GM21576 (cell line): ENCODE measurements at regions not wholly inside any gene's neighbourhood (a gene's known extent, or its start where the extent isn't known, plus 50 kb on each side); places are given as distances from the start of the nearest gene placed in this dataset.

Experiments used
- ATAC-seq: cut with Tn5 transposase; IDR thresholded peaks from one replicate; pipeline ENCODE4 v1.9.1; 2021; ENCODE audit warnings: mild to moderate bottlenecking, moderate library complexity; ENCODE audit not compliant: unreplicated experiment

GRCh38 chr17:77704048-77704815, 254.3 kb upstream of the TNRC6C start:
- no peak for ATAC-seq

GRCh38 chr17:77706938-77707337, 251.6 kb upstream of the TNRC6C start:
- no peak for ATAC-seq

GRCh38 chr17:77707546-77707945, 251.0 kb upstream of the TNRC6C start:
- ATAC-seq = no peak

- ATAC-seq = no peak
Observed at GRCh38 chr17:77708049-77708448, 250.5 kb upstream of the TNRC6C start.

GRCh38 chr17:77708936-77709335, 249.6 kb upstream of the TNRC6C start:
- no peak for ATAC-seq

- no peak for ATAC-seq
Observed at GRCh38 chr17:77709594-77709993, 248.9 kb upstream of the TNRC6C start.

GRCh38 chr17:77712578-77712977, 245.9 kb upstream of the TNRC6C start:
- ATAC-seq = no peak

- ATAC-seq = no peak
Observed at GRCh38 chr17:77716289-77716926, 242.1 kb upstream of the TNRC6C start.

- no peak for ATAC-seq
Observed at GRCh38 chr17:77717941-77718668, 240.4 kb upstream of the TNRC6C start.

GRCh38 chr17:77718669-77718961, 239.9 kb upstream of the TNRC6C start:
- ATAC-seq = no peak

- no peak for ATAC-seq
Observed at GRCh38 chr17:77719806-77720205, 238.7 kb upstream of the TNRC6C start.

- ATAC-seq = no peak
Observed at GRCh38 chr17:77720946-77721845, 237.3 kb upstream of the TNRC6C start.

GRCh38 chr17:77721846-77722160, 236.7 kb upstream of the TNRC6C start:
- ATAC-seq = no peak

- ATAC-seq = no peak
Observed at GRCh38 chr17:77722366-77722765, 236.1 kb upstream of the TNRC6C start.

GRCh38 chr17:77723071-77723908, 235.2 kb upstream of the TNRC6C start:
- no peak for ATAC-seq

GRCh38 chr17:77723909-77724875, 234.3 kb upstream of the TNRC6C start:
- no peak for ATAC-seq

GRCh38 chr17:77724876-77725615, 233.5 kb upstream of the TNRC6C start:
- ATAC-seq = no peak

- no peak for ATAC-seq
Observed at GRCh38 chr17:77725846-77726245, 232.7 kb upstream of the TNRC6C start.
